Esophagus squamous epithelium (tissue), 4 donors: ENCODE measurements at regions not wholly inside any gene's neighbourhood (a gene's known extent, or its start where the extent isn't known, plus 50 kb on each side); places are given as distances from the start of the nearest gene placed in this dataset.

ENCODE experiments used
- POLR2A ChIP-seq, 4 donors: fragments of 450-650 bp; IDR thresholded peaks; one replicate each; pipeline ENCODE4 v1.6.1; 2017; ENCODE audit warnings: antibody characterized with exemption in 4 of 4, mild to moderate bottlenecking in 4 of 4, moderate library complexity in 3 of 4
- TF ChIP-seq, protein P1 (sequence below), 6 experiments: fragments of 450-650 bp in 4 of 6; fragments of 200-600 bp in 2 of 6; sonication (generic) in 2 of 6; IDR thresholded peaks; one replicate each; pipeline ENCODE4 v1.5.1; 2016 to 2019; ENCODE audit warnings: antibody characterized with exemption in 6 of 6, mild to moderate bottlenecking in 4 of 6, moderate library complexity in 4 of 6

DNA sequence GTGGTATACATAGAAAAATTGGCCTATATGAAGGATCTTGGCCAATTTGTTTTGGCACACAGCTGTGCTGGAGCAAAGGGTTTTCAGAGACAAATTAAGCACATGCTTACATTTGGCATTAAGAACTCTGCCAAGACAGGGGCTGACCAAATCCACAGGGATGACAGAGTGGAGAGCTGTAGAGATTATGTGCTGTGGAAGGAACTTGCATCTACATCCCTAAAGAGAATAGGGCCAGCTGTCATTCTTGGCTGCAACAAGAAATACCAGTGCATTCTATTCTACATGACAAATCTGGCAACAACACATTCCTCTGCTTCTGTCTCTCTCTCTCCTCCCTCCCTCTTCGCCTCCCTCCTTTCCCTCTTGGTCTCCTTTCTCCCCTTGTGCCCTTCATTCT lies 75.6 kb downstream of the POM121L12 start:
- TF ChIP-seq, protein P1, sequence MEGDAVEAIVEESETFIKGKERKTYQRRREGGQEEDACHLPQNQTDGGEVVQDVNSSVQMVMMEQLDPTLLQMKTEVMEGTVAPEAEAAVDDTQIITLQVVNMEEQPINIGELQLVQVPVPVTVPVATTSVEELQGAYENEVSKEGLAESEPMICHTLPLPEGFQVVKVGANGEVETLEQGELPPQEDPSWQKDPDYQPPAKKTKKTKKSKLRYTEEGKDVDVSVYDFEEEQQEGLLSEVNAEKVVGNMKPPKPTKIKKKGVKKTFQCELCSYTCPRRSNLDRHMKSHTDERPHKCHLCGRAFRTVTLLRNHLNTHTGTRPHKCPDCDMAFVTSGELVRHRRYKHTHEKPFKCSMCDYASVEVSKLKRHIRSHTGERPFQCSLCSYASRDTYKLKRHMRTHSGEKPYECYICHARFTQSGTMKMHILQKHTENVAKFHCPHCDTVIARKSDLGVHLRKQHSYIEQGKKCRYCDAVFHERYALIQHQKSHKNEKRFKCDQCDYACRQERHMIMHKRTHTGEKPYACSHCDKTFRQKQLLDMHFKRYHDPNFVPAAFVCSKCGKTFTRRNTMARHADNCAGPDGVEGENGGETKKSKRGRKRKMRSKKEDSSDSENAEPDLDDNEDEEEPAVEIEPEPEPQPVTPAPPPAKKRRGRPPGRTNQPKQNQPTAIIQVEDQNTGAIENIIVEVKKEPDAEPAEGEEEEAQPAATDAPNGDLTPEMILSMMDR (IDR thresholded peaks at IDR 0.05), result no peak
- TF ChIP-seq POLR2A (IDR thresholded peaks at IDR 0.05), result no peak
